Sigmoid colon (tissue), 6 donors: ENCODE measurements at regions not wholly inside any gene's neighbourhood (a gene's known extent, or its start where the extent isn't known, plus 50 kb on each side); places are given as distances from the start of the nearest gene placed in this dataset.
"Not testable (repeated sequence)": the region's sequence is repeated elsewhere in the genome, so short reads cannot be mapped to it uniquely, and the experiment has no call there.

Source experiments
- DNase-seq: peaks from one replicate; pipeline ENCODE4 v3.0.0-alpha.2; 2019
- H3K27ac ChIP-seq, 4 donors: fragments of 200-600 bp; sonication (generic); one replicate each; pipeline ENCODE4 v1.5.1; 2016 to 2019; ENCODE audit warnings: mild to moderate bottlenecking in 1 of 4
- H3K27me3 ChIP-seq, 3 donors: fragments of 200-600 bp; sonication (generic); one replicate each; pipeline ENCODE4 v1.5.1; 2019; ENCODE audit warnings: mild to moderate bottlenecking in 1 of 3
- H3K36me3 ChIP-seq, 4 donors: fragments of 200-600 bp; sonication (generic); one replicate each; pipeline ENCODE4 v1.5.1; 2016 to 2019
- H3K4me1 ChIP-seq, 4 donors: fragments of 200-600 bp; sonication (generic); one replicate each; pipeline ENCODE4 v1.5.1; 2017 to 2019
- H3K4me3 ChIP-seq, 4 donors: fragments of 200-600 bp; sonication (generic); one replicate each; pipeline ENCODE4 v1.5.1; 2017 to 2019; ENCODE audit warnings: mild to moderate bottlenecking in 2 of 4, moderate library complexity in 1 of 4
- H3K9me3 ChIP-seq, 4 donors: fragments of 200-600 bp in 3 of 4; sonication (generic) in 3 of 4; one replicate each; pipeline versions ENCODE4 v1.5.1 to v1.6.1; 2013 to 2019
- CTCF ChIP-seq, 4 experiments: fragments of 450-650 bp in 3 of 4; fragments of 200-600 bp in 1 of 4; IDR thresholded peaks; one replicate each; pipeline ENCODE4 v1.5.1; 2016 to 2019; ENCODE audit warnings: antibody characterized with exemption in 4 of 4, mild to moderate bottlenecking in 3 of 4, moderate library complexity in 2 of 4
- EP300 ChIP-seq, 4 donors: sonication (generic); formaldehyde crosslinking; IDR thresholded peaks; one replicate each; pipeline ENCODE4 v1.6.1; 2017; ENCODE audit warnings: antibody characterized with exemption in 4 of 4
- POLR2A ChIP-seq, 2 donors: fragments of 450-650 bp; IDR thresholded peaks; one replicate each; pipeline ENCODE4 v1.6.1; 2016; ENCODE audit warnings: antibody characterized with exemption in 2 of 2, mild to moderate bottlenecking in 2 of 2, moderate library complexity in 2 of 2
- POLR2AphosphoS5 ChIP-seq, 4 donors: sonication (generic); formaldehyde crosslinking; IDR thresholded peaks; one replicate each; pipeline ENCODE4 v1.6.1; 2017; ENCODE audit warnings: antibody characterized with exemption in 4 of 4
- WGBS, 2 donors: extraction: QIAGEN DNeasy Blood & Tissue Kit; methylation state at CpG; one replicate each; pipeline ENCODE4 v1.1.7; 2013; 5-methylcytosine and 5-hydroxymethylcytosine counted together
- intact Hi-C: fragments of 100-400 bp; cut with DNase I; formaldehyde crosslinking; loops from one replicate; pipeline ENCODE4 v1.15.1; 2023
- donor health status: healthy with polysubstance abuse.
- donor health status: healthy.

DNA sequence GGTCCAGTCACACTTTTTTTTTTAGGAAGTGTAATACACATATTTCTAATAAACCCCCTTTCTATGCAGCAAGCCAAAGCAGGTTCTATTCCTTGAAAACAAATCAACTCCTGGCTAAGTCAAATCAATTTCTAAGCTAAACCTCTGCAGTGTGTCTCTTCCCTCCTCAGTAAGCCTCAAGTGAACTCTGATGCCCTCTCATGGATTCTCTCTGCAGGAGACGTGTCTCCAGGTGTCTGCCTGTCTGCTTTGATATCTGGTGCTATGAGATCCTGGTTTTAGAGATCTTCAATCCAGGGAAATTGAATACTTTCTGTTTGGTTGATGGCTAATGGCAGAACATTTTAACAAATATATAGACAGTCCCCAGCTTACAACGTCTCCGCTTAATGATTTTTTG lies 791.7 kb downstream of the AACS start:
- no peaks in the 10 kb centered on the region for H3K4me1 ChIP-seq
- TF ChIP-seq CTCF (IDR thresholded peaks at IDR 0.05) (no peak), POLR2AphosphoS5 (IDR thresholded peaks at IDR 0.05) (no peak), POLR2A (IDR thresholded peaks at IDR 0.05) (no peak), EP300 (IDR thresholded peaks at IDR 0.05) (no peak)
- no peak for DNase-seq
- no peak overlapping the region for H3K27ac ChIP-seq
- peaks cover 0 to 6% (median 0%) of the 10 kb centered on the region in 3 donors for H3K27me3 ChIP-seq
- H3K4me3 ChIP-seq: no peak overlapping the region
- H3K36me3 ChIP-seq: no peaks in the 10 kb centered on the region
- intact Hi-C loops: no loop called here
- WGBS, 2 donors: 64 to 71% methylated on average over 3 of the region's 3 CpGs
- H3K9me3 ChIP-seq: peaks cover 0 to 4% (median 0%) of the 10 kb centered on the region in 4 donors

DNA sequence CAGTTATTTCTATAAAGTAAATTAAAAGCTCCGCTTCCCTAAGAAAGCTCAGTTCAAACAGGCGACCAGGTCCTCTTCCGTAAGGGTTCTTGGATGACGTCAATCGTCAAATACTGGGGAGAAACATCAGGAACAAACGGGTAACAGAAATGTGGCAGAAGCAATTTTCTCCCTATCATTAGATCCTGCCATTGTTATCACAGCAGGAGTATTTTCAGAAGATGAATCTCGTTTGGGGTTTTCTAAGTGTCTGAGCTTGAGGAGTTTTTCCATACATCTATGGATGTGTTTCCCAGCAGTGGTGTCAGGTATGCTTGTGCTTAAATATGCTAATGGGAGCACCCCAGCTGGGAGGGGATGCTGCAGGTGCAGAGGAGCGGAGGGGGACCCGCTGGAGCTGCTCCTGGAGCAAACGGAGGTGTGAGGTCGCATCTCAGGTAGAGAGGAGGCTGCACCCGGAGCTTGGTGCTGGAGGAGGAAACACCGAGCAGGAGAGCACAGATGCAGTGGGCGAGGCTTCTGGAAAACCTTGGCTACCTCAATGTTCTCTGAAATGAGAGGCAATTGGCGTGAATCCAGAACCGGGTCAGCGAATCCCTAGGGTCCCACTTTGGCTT lies 795.5 kb downstream of the AACS start:
- no peak for DNase-seq
- Histone ChIP-seq H3K27me3 (peaks cover 0 to 6% (median 0%) of the 10 kb centered on the region in 3 donors), H3K9me3 (peaks cover 0 to 4% (median 0%) of the 10 kb centered on the region in 4 donors), H3K4me1 (no peaks in the 10 kb centered on the region), H3K36me3 (no peaks in the 10 kb centered on the region), H3K4me3 (peak overlapping the region in 1 of 4 donors; percentile 41), H3K27ac (no peak overlapping the region)
- WGBS, 2 donors: 90% methylated on average over 17 of the region's 17 CpGs
- intact Hi-C loops: no loop called here
- TF ChIP-seq CTCF (IDR thresholded peaks at IDR 0.05): no peak
- TF ChIP-seq EP300 (IDR thresholded peaks at IDR 0.05): no peak
- no peak for TF ChIP-seq POLR2A (IDR thresholded peaks at IDR 0.05)
- TF ChIP-seq POLR2AphosphoS5 (IDR thresholded peaks at IDR 0.05): no peak

GRCh38 chr12:125861299-125862281 lies 796.4 kb downstream of the AACS start:
- Histone ChIP-seq H3K4me1 (no peaks in the 10 kb centered on the region), H3K9me3 (peaks cover 0 to 4% (median 0%) of the 10 kb centered on the region in 4 donors), H3K4me3 (peak overlapping the region in 3 of 4 donors; percentile 25 to 41 (median 30)), H3K27me3 (peaks cover 0 to 6% (median 0%) of the 10 kb centered on the region in 3 donors), H3K36me3 (no peaks in the 10 kb centered on the region), H3K27ac (no peak overlapping the region)
- 30 to 60% methylated on average over 68 of the region's 68 CpGs for WGBS, 2 donors
- intact Hi-C loops: no loop called here
- DNase-seq: peak; percentile 69
- TF ChIP-seq POLR2A (IDR thresholded peaks at IDR 0.05) (no peak), EP300 (IDR thresholded peaks at IDR 0.05) (no peak), CTCF (IDR thresholded peaks at IDR 0.05) (no peak), POLR2AphosphoS5 (IDR thresholded peaks at IDR 0.05) (no peak)

DNA sequence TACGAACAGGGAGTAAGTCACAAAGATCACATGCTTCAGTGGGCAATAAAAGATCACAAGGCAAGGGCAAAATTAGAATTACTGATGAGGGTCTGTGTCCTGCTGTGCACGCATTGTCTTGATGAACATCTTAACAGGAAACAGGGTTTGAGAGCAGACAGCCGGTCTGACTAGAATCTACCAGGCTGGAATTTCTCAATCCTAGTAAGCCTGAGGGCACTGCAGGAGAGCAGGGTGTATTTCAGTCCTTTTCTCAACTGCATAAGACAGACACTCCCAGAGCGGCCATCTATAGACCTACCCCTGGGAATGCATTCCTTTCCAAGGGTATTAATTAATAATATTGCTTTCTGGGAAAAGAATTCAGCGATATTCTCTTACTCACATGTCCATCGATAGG lies 800.0 kb downstream of the AACS start:
- H3K4me3 ChIP-seq, H3K4me1 ChIP-seq, H3K27me3 ChIP-seq, H3K27ac ChIP-seq, DNase-seq, H3K9me3 ChIP-seq, H3K36me3 ChIP-seq, intact Hi-C loops: not testable (repeated sequence)
- 84 to 88% methylated on average over 6 of the region's 6 CpGs for WGBS, 2 donors
